Aorta (tissue), 5 donors: ENCODE measurements at regions not wholly inside any gene's neighbourhood (a gene's known extent, or its start where the extent isn't known, plus 50 kb on each side); places are given as distances from the start of the nearest gene placed in this dataset.

Experiments
- ATAC-seq: fragments of 200-7000 bp; cut with Tn5 transposase; one replicate; pipeline ENCODE4 v1.9.1; 2022; ENCODE audit warnings: moderate library complexity; ENCODE audit not compliant: low FRiP score
- DNase-seq, 2 donors: peaks; one replicate each; pipeline ENCODE4 v3.0.0-alpha.2; 2020
- H3K27ac ChIP-seq, 2 donors: one replicate each; pipeline ENCODE4 v1.5.1; 2013; ENCODE audit warnings: low read length in 2 of 2, mild to moderate bottlenecking in 2 of 2, moderate library complexity in 2 of 2, control low read depth in 1 of 2, inconsistent platforms in 1 of 2, low read depth in 1 of 2
- H3K27me3 ChIP-seq, 2 donors: one replicate each; pipeline ENCODE4 v1.6.1; 2013; ENCODE audit warnings: control low read depth in 1 of 2, low read length in 1 of 2, mild to moderate bottlenecking in 1 of 2, moderate library complexity in 1 of 2; ENCODE audit not compliant: insufficient read depth in 2 of 2, control insufficient read depth in 1 of 2
- H3K36me3 ChIP-seq, 2 donors: one replicate each; pipeline ENCODE4 v1.6.1; 2013; ENCODE audit warnings: control low read depth in 1 of 2, low read length in 1 of 2, mild to moderate bottlenecking in 1 of 2; ENCODE audit not compliant: insufficient read depth in 2 of 2, control insufficient read depth in 1 of 2
- H3K4me1 ChIP-seq, 2 donors: one replicate each; pipeline ENCODE4 v1.6.1; 2013; ENCODE audit warnings: low read length in 2 of 2, control low read depth in 1 of 2, mild to moderate bottlenecking in 1 of 2, moderate library complexity in 1 of 2; ENCODE audit not compliant: insufficient read depth in 2 of 2, control insufficient read depth in 1 of 2
- H3K4me3 ChIP-seq, 2 donors: one replicate each; pipeline ENCODE4 v1.5.1; 2013; ENCODE audit warnings: low read length in 2 of 2, control low read depth in 1 of 2, mild to moderate bottlenecking in 1 of 2
- H3K9me3 ChIP-seq: one replicate; pipeline ENCODE4 v1.6.1; 2013; ENCODE audit warnings: mild to moderate bottlenecking, low read length; ENCODE audit not compliant: control insufficient read depth
- WGBS, 2 donors: extraction: QIAGEN DNeasy Blood & Tissue Kit; methylation state at CpG; one replicate each; pipeline ENCODE4 v1.1.7; 2013; 5-methylcytosine and 5-hydroxymethylcytosine counted together
- intact Hi-C, 2 donors: fragments of 100-400 bp; cut with DNase I; formaldehyde crosslinking; loops; one replicate each; pipeline versions ENCODE4 v1.14.2 to v1.15.0; 2022
- donor health status: healthy with polysubstance abuse.
- donor health status: Bipolar disorder and iron deficiency.
- donor health status: DM: no; HTN: no; CAD: no.
- donor health status: DM: no; HTN: no; CAD: no.
- donor health status: DM: yes; HTN: yes; CAD: no.

GRCh38 chr7:47685712-47686376, 103.9 kb upstream of the TNS3 start:
- H3K27ac ChIP-seq, result no peak overlapping the region
- H3K36me3 ChIP-seq, result no peaks in the 10 kb centered on the region
- H3K9me3 ChIP-seq, result no peaks in the 10 kb centered on the region
- intact Hi-C loops, result no loop called here
- H3K4me3 ChIP-seq, result no peak overlapping the region
- ATAC-seq (no peak), DNase-seq (no peak)
- no peaks in the 10 kb centered on the region for H3K27me3 ChIP-seq
- no peaks in the 10 kb centered on the region for H3K4me1 ChIP-seq
- WGBS, 2 donors, result 90 to 94% methylated on average over 5 of the region's 5 CpGs

GRCh38 chr7:47685151-47685550, 103.2 kb upstream of the TNS3 start:
- no peak for DNase-seq
- Histone ChIP-seq H3K27me3 (no peaks in the 10 kb centered on the region), H3K36me3 (no peaks in the 10 kb centered on the region), H3K27ac (no peak overlapping the region), H3K9me3 (no peaks in the 10 kb centered on the region), H3K4me3 (no peak overlapping the region), H3K4me1 (no peaks in the 10 kb centered on the region)
- WGBS, 2 donors, result 94% methylated on average over 3 of the region's 3 CpGs
- intact Hi-C loops, result no loop called here
- no peak for ATAC-seq

GRCh38 chr7:47684728-47685127, 102.8 kb upstream of the TNS3 start:
- intact Hi-C loops, result loop anchor here in 1 of 2 donors (5.0 kb wide), 1 partner anchor 47 kb away; no protein-coding TSS in a partner anchor

GRCh38 chr7:47683485-47683898, 101.6 kb upstream of the TNS3 start:
- H3K4me3 ChIP-seq, result no peak overlapping the region
- no peaks in the 10 kb centered on the region for H3K9me3 ChIP-seq
- no peaks in the 10 kb centered on the region for H3K27me3 ChIP-seq
- no peaks in the 10 kb centered on the region for H3K4me1 ChIP-seq
- H3K36me3 ChIP-seq, result no peaks in the 10 kb centered on the region
- no peak overlapping the region for H3K27ac ChIP-seq
- DNase-seq (no peak), ATAC-seq (no peak)
- intact Hi-C loops, result loop anchor here in 1 of 2 donors (5.0 kb wide), 1 partner anchor 46 kb away; no protein-coding TSS in a partner anchor
- 62 to 86% methylated on average over 6 of the region's 6 CpGs for WGBS, 2 donors

More at GRCh38 chr7:47684728-47685127, 102.8 kb upstream of the TNS3 start:
- Histone ChIP-seq H3K36me3 (no peaks in the 10 kb centered on the region), H3K27ac (no peak overlapping the region), H3K4me1 (no peaks in the 10 kb centered on the region), H3K27me3 (no peaks in the 10 kb centered on the region), H3K4me3 (no peak overlapping the region), H3K9me3 (no peaks in the 10 kb centered on the region)
- DNase-seq (no peak), ATAC-seq (no peak)
- 90 to 91% methylated on average over 5 of the region's 5 CpGs for WGBS, 2 donors

- Histone ChIP-seq H3K9me3 (no peaks in the 10 kb centered on the region), H3K27me3 (no peaks in the 10 kb centered on the region), H3K27ac (no peak overlapping the region), H3K4me1 (no peaks in the 10 kb centered on the region), H3K4me3 (no peak overlapping the region), H3K36me3 (no peaks in the 10 kb centered on the region)
- ATAC-seq, result no peak
- DNase-seq, result no peak
- 86 to 97% methylated on average over 6 of the region's 6 CpGs for WGBS, 2 donors
- intact Hi-C loops, result loop anchor here in 1 of 2 donors (5.0 kb wide), 1 partner anchor 46 kb away; no protein-coding TSS in a partner anchor
Observed at GRCh38 chr7:47682874-47683273, 101.0 kb upstream of the TNS3 start.

GRCh38 chr7:47681249-47681810, 99.4 kb upstream of the TNS3 start:
- no peak overlapping the region for H3K27ac ChIP-seq
- intact Hi-C loops, result loop anchor here in 1 of 2 donors (5.0 kb wide), 1 partner anchor 44 kb away; no protein-coding TSS in a partner anchor
- H3K27me3 ChIP-seq, result no peaks in the 10 kb centered on the region
- no peak overlapping the region for H3K4me3 ChIP-seq
- 96 to 98% methylated on average over 8 of the region's 8 CpGs for WGBS, 2 donors
- no peaks in the 10 kb centered on the region for H3K4me1 ChIP-seq
- no peaks in the 10 kb centered on the region for H3K9me3 ChIP-seq
- no peak for ATAC-seq
- no peaks in the 10 kb centered on the region for H3K36me3 ChIP-seq
- no peak for DNase-seq

GRCh38 chr7:47678641-47679380, 96.9 kb upstream of the TNS3 start:
- Histone ChIP-seq H3K4me1 (no peaks in the 10 kb centered on the region), H3K27ac (no peak overlapping the region), H3K4me3 (no peak overlapping the region), H3K36me3 (no peaks in the 10 kb centered on the region), H3K27me3 (no peaks in the 10 kb centered on the region), H3K9me3 (no peaks in the 10 kb centered on the region)
- WGBS, 2 donors, result 93 to 94% methylated on average over 6 of the region's 6 CpGs
- DNase-seq (no peak), ATAC-seq (no peak)
- intact Hi-C loops, result no loop called here

GRCh38 chr7:47677664-47678063, 95.8 kb upstream of the TNS3 start:
- H3K27me3 ChIP-seq, result no peaks in the 10 kb centered on the region
- WGBS, 2 donors, result 95 to 100% methylated on average over 1 of the region's 1 CpG
- H3K36me3 ChIP-seq, result no peaks in the 10 kb centered on the region
- no peaks in the 10 kb centered on the region for H3K9me3 ChIP-seq
- H3K4me1 ChIP-seq, result no peaks in the 10 kb centered on the region
- no peak overlapping the region for H3K4me3 ChIP-seq
- ATAC-seq (no peak), DNase-seq (no peak)
- intact Hi-C loops, result no loop called here
- H3K27ac ChIP-seq, result no peak overlapping the region
